Activated T-helper 9 cell treated with anti-CD3 and anti-CD28 coated beads, Interleukin-2, amount 50 U/mL, for 16 hours (primary cell): ENCODE measurements at regions not wholly inside any gene's neighbourhood (a gene's known extent, or its start where the extent isn't known, plus 50 kb on each side); places are given as distances from the start of the nearest gene placed in this dataset.
"Not testable (repeated sequence)": the region's sequence is repeated elsewhere in the genome, so short reads cannot be mapped to it uniquely, and the experiment has no call there.

ENCODE experiments used
- DNase-seq: peaks from one replicate; pipeline ENCODE4 v3.0.0-alpha.2; 2020; ENCODE audit warnings: low read depth

DNA sequence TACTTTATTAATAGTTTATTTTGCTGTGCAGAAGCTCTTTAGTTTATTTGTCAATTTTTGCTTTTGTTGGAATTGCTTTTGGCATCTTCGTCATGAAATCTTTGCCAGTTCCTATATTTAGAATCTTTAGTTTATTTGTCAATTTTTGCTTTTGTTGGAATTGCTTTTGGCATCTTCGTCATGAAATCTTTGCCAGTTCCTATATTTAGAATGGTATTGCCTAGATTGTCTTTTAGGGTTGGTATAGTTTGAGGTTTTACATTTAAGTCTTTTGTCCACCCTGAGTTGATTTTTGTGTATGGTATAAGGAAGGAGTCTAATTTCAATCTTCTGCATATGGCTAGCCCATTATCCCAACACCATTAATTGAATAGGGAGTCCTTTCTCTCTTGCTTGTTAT lies 93.9 kb upstream of the TCF21 start:
- DNase-seq = not testable (repeated sequence)

DNA sequence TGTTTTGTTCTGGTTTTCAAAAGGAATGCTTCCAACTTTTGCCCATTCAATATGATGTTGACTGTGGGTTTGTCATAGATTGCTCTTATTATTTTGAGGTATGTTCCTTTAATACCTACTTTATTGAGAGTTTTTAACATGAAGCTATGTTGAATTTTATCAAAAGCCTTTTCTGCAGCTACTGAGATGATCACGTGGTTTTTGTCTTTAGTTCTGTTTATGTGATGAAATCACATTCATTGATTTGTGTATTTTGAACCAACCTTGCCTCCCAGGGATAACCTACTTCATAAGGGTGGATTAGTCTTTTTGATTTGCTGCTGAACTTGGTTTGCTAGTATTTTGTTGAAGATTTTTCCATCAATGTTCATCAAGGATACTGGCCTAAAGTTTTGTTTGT lies 92.7 kb upstream of the TCF21 start:
- no peak for DNase-seq

- no peak for DNase-seq
Observed at GRCh38 chr6:133799043-133799442, 89.9 kb upstream of the TCF21 start.

GRCh38 chr6:133802861-133803260 lies 86.1 kb upstream of the TCF21 start:
- DNase-seq = no peak

DNA sequence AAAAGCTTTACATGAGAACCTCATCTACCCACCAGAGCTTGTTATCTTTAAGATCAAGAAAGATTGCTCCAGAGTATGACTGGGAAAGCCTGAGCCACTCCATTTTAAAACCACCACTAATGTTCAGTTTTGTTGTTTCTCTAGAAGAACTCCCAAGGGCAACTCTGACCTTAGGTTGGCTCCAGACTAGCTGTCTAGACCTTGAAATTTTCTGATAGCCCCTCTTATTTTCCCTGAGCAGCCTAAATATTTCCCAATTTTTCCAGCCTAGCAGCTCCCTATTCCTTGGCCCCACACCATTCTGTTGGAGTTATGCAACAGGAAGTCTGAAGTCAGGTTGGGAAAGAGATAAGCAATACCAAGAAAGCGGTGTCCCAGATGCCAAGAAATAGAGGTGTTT lies 84.6 kb upstream of the TCF21 start:
- DNase-seq = no peak

DNA sequence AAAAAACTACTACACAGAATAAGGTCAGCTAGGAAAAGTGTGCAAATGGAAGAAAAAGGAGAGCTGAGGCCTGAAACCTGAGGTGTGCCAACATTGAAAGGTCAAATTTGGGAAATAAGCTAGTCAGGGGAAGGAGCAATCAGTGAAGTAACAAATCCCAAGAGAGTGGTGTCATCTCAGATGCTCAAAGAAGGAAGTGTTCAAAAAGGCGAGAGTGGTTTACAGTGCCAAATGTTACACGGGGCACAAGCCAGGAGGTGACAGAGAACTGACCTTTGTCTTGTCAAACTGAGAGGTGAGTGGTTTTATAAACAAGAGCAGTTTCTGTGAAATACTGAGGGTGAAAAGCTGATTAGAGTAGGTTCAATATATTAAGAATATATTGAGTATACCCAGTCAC lies 83.0 kb upstream of the TCF21 start:
- no peak for DNase-seq

DNA sequence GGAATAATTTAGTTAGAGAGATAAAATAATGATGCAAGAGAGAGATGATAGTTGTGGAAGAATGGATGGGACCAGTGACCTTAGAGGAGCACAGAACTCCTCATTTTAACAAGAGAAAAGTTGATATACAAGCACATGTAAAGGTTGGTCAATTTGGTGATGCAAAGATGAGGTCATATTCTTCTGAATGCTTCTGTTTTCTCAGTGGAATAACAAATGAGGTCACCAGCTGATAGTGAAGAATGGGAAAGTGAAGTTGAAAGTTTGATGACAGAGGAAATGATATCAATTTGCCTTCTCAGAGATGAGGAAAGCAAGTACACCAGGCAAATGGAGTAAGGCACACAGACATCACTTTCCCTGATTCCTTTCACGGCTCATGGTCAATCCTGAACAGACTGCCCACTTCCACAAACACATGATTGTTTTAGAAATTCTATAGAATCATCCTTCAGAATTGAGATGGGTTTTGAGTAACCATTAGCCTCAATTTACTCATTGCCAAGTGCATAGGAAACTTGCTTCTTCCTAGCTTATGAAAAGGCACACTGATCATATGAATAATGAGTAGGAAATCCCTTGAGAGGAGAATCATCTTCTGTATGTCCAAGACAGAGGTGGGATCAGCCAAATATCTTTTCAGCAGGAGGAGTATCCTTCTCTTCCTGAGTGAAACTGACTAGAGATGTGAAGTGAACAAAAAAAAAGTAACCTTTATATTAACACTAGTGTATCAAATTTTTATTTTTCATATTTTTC lies 82.4 kb upstream of the TCF21 start:
- no peak for DNase-seq

DNA sequence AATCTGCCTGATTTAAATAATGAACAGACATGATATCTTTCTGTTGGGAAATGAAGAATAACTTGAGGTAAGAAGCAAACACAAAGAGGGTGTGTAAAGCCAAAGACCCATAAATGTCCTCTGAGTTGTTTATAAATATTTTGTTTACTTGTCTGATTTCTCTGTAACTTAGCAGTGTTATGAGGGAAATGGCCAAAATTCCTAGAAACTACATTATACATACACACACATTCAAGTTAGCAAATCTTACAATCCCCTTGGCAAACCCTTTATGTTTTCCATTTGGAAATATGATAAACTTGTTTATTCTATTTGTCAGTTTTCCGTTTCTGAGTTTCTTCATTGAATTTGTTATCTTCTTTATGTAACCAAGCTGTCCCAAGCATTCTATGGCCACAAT lies 81.4 kb upstream of the TCF21 start:
- no peak for DNase-seq

- DNase-seq = no peak
Observed at GRCh38 chr6:133809406-133809805, 79.5 kb upstream of the TCF21 start.

GRCh38 chr6:133811557-133811956 lies 77.4 kb upstream of the TCF21 start:
- DNase-seq = no peak

- not testable (repeated sequence) for DNase-seq
Observed at GRCh38 chr6:133812446-133812845, 76.5 kb upstream of the TCF21 start.

DNA sequence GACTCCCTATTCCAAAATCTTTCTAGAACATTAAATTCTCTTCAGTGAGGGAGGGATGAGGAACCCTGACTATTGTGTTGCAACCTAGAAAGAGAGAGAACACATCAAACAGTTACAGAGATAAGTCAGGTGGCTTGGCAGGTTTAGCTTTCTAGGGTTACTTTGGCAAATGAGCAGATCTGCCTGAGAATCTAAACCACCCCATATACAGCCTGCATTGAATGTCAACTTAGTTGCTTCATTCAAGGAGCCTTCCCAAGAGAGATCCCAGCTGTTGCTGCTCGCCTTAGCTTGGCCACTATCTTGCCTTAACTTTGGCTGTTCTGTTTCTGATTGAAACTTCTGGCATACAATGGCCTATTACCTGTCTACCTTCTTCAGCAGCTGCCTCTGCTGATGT lies 74.7 kb upstream of the TCF21 start:
- no peak for DNase-seq

DNA sequence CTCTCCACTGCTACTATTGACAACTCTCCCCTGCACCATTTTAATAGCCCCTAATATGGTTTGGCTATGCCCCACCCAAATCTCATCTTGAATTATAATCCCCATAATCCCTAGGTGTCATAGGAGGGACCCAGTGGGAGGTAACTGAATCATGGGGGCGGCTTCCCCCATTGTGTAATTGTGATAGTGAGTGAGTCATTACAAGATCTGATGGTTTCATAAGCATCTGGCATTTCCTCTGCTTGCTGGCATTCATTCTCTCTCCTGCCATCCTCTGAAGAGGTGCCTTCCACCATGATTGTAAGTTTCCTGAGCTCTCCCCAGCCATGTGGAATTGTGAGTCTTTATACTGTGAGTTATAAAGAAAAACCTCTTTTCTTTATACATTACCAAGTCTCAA lies 74.1 kb upstream of the TCF21 start:
- DNase-seq = no peak

DNA sequence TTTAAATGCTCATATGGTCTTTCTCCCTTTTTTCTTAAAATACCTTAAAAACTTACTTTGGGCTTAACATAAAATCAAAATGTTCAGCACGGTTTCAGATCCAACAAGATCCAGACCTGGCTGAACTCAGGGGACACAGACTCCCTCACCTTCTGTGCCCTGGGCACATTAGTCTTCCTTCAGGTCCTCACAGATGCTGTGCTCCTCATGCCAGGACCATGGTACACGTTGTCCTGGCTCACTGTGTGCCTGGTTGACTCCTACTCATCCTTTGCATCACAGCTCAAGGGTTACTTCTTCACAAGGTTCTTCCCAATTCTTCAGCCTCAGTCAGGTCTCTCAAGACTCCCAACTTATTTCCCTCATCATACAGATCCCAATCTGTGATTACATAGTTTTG lies 73.6 kb upstream of the TCF21 start:
- DNase-seq = no peak

DNA sequence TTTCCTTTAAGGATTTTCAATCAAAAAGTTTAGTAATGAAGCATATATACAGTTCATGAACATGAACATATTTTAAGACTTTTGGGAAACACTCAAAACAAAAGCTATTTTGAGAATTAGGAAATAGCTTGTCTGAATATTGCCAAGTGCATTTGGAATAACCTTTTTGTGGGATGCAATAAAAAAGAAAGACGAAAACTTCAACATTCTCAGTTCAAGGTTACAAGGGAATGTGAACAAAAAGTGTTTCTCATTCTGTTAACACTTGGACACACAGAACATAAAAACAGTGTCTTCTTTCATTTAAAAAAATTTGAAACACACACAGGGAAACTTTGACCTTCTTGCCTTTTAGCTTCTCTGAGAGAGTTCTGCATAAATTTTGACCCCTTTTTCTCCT lies 72.7 kb upstream of the TCF21 start:
- DNase-seq = no peak

DNA sequence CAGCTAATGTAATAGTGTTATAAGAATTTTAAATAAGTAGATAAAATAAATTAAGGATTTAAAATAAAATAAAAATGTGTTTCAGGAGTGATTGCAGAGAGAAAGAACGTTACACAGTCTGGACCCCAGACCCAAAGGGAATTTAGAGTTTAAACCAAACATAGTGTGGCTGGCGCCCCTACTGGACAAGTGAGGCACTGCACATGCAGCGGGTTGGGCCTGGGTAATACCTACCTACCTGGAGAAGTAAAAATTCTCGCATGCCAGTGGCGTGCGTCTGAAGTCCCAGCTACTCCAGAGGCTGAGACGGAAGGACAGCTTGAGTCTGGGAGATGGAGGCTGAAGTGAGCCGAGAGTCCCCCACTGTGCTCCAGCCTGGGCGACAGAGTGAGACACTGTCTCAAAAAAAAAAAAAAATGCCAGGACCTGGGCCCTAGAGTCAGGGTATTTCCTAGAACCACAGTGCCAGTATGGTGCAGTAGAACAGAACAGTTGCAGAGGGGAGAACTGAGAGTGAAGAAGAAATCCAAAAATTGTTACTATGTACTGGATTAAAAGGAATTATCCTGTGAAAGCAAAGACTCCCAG lies 71.4 kb upstream of the TCF21 start:
- peak; percentile 7 for DNase-seq

DNA sequence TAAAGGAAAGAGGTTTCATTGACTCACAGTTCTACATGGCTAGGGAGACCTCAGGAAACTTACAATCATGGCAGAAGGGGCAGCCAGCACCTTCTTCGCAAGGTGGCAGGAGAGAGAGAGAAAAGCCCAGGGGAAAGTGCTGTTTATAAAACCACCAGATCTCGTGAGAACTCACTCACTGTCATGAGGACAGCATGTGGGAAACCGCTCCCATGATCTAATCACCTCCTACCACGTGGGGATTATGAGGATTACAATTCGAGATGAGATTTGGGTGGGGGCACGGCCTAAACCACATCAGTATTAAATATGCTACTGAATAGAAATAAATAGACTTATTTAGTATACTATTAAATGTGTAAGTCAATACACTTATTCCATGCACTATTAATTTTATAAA lies 70.6 kb upstream of the TCF21 start:
- no peak for DNase-seq

DNA sequence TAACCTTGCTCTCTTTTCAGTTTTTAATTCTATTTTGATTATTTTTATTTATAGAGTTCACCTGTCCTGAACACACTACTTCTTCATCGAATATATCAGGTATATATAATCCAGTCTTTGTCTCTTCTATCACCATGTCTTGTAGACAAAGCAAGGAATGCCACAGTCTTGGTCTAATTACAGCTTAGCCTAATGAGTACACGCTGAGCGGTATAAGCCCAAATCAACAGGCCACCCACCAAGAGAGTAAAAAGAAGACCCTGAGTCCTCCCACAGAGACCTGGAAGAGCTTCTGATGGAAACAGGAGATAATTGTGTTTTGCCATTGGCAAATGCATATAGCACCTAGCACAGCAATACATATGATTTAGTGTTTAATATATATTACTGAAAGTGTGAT lies 68.7 kb upstream of the TCF21 start:
- no peak for DNase-seq

- no peak for DNase-seq
Observed at GRCh38 chr6:133827766-133828165, 61.1 kb upstream of the TCF21 start.

GRCh38 chr6:133833949-133834359 lies 55.0 kb upstream of the TCF21 start:
- DNase-seq = no peak

- DNase-seq = no peak
Observed at GRCh38 chr6:133834472-133835170, 54.3 kb upstream of the TCF21 start.

DNA sequence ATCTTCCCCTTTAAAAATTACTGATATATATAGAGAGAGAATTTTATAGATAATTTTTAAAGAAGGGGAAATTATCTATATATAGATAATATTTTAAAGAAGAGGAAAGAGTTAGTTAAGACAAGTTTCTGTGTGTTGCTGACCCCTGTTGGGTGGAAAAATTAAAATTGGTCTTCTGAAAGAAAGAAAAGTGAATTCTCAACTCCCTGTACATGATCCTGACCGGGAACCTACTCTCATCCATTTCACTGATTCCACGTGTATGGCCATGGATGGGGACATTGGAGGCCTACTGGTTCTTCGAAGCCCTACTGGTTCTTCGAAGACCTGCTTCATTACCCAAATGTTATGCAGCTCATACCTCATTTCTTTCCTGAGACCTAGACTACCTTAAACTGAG lies 53.0 kb upstream of the TCF21 start:
- DNase-seq = no peak

DNA sequence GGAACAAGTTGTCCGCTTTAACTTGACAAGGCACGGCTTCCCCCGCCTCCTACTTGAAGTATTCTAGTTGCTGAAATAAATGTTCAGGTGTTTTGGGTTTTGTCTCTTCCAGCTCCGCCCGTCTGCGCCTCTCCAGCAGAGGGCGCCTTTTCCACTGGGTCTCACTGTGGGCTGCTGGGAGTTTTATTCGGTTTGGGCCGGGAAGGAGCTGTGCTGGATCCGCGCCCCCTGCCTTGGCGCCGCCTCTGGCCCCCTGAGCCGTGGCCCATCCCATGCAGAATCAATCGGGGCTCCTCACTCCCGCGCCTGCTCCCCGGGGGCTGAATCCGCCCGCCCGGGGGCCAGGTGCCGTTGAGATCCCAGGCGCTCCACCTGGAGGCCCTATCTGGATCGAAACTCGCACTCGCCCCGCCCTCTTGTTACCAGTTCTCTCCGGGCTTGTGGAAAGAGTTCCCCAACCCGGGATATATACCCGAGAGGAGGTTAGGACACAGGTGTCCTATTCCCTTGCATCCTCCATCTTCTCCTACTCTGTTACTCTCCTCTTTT lies 51.0 kb upstream of the TCF21 start:
- DNase-seq = peak; percentile 23
